ENCODE measurements at regions not wholly inside any gene's neighbourhood (a gene's known extent, or its start where the extent isn't known, plus 50 kb on each side); places are given as distances from the start of the nearest gene placed in this dataset.

DNA sequence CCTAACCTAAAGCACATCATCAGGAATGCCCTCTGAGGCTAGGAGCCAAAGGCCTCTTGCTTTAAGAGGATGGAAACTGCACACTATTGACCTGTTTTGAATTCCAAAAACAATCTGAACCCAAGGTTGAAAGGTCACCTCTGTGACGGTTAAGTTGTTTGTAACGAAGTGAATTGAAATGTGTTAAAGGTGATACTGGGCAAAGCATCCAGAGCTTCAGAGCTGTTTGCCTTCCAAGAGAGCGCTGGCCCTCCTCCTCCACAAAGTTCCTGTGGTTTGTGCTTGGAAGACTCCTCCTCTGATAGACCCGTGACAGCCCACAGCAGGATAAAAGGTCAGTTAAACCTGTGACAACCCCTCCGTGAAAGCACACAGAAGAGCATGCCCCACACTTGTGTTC, 133.7 kb upstream of the CTTNBP2 start:
- TF ChIP-seq, protein P1, sequence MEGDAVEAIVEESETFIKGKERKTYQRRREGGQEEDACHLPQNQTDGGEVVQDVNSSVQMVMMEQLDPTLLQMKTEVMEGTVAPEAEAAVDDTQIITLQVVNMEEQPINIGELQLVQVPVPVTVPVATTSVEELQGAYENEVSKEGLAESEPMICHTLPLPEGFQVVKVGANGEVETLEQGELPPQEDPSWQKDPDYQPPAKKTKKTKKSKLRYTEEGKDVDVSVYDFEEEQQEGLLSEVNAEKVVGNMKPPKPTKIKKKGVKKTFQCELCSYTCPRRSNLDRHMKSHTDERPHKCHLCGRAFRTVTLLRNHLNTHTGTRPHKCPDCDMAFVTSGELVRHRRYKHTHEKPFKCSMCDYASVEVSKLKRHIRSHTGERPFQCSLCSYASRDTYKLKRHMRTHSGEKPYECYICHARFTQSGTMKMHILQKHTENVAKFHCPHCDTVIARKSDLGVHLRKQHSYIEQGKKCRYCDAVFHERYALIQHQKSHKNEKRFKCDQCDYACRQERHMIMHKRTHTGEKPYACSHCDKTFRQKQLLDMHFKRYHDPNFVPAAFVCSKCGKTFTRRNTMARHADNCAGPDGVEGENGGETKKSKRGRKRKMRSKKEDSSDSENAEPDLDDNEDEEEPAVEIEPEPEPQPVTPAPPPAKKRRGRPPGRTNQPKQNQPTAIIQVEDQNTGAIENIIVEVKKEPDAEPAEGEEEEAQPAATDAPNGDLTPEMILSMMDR (IDR thresholded peaks at IDR 0.05; ENCODE audit: insufficient read depth, low read depth, low read length): no peak
- no peak for TF ChIP-seq EZH2 (IDR thresholded peaks at IDR 0.05; ENCODE audit: insufficient read depth, low read length)

Measured in astrocyte (in vitro differentiated cells and primary cell).